NCI-H1105 (cell line): ENCODE measurements at regions not wholly inside any gene's neighbourhood (a gene's known extent, or its start where the extent isn't known, plus 50 kb on each side); places are given as distances from the start of the nearest gene placed in this dataset.
"Not testable (repeated sequence)": the region's sequence is repeated elsewhere in the genome, so short reads cannot be mapped to it uniquely, and the experiment has no call there.

Experiments
- DNase-seq: peaks from one replicate; lab custom pipeline; 2025; lab: John Stamatoyannopoulos, UW

- no peak for DNase-seq
Observed at GRCh38 chr11:129503646-129504045, 128.0 kb downstream of the BARX2 start.

- no peak for DNase-seq
Observed at GRCh38 chr11:129505266-129505665, 129.6 kb downstream of the BARX2 start.

GRCh38 chr11:129508163-129508562 is 132.5 kb downstream of the BARX2 start:
- no peak for DNase-seq

GRCh38 chr11:129528296-129528695 is 152.6 kb downstream of the BARX2 start:
- DNase-seq, result no peak

- DNase-seq, result no peak
Observed at GRCh38 chr11:129530154-129530895, 154.7 kb downstream of the BARX2 start.

GRCh38 chr11:129533395-129533794 is 157.7 kb downstream of the BARX2 start:
- no peak for DNase-seq

- no peak for DNase-seq
Observed at GRCh38 chr11:129536338-129536737, 160.7 kb downstream of the BARX2 start.

GRCh38 chr11:129538323-129538722 is 162.7 kb downstream of the BARX2 start:
- no peak for DNase-seq

- DNase-seq, result no peak
Observed at GRCh38 chr11:129543515-129544290, 168.1 kb downstream of the BARX2 start.

- no peak for DNase-seq
Observed at GRCh38 chr11:129544691-129545090, 169.0 kb downstream of the BARX2 start.

GRCh38 chr11:129546266-129546665 is 170.6 kb downstream of the BARX2 start:
- no peak for DNase-seq

GRCh38 chr11:129557421-129557820 is 181.8 kb downstream of the BARX2 start:
- DNase-seq, result no peak

GRCh38 chr11:129569007-129569406 is 193.4 kb downstream of the BARX2 start:
- no peak for DNase-seq

- DNase-seq, result not testable (repeated sequence)
Observed at GRCh38 chr11:129572667-129573066, 197.0 kb downstream of the BARX2 start.

- no peak for DNase-seq
Observed at GRCh38 chr11:129573161-129573560, 197.5 kb downstream of the BARX2 start.

- DNase-seq, result no peak
Observed at GRCh38 chr11:129574431-129574830, 198.8 kb downstream of the BARX2 start.

- DNase-seq, result no peak
Observed at GRCh38 chr11:129576652-129577051, 201.0 kb downstream of the BARX2 start.

- no peak for DNase-seq
Observed at GRCh38 chr11:129578006-129578405, 202.4 kb downstream of the BARX2 start.

GRCh38 chr11:129580278-129580677 is 204.6 kb downstream of the BARX2 start:
- DNase-seq, result no peak

GRCh38 chr11:129584316-129584715 is 208.7 kb downstream of the BARX2 start:
- DNase-seq, result no peak

- DNase-seq, result no peak
Observed at GRCh38 chr11:129589190-129589860, 213.7 kb downstream of the BARX2 start.

GRCh38 chr11:129590030-129590752 is 214.5 kb downstream of the BARX2 start:
- DNase-seq, result no peak
